HG03442 (cell line): ENCODE measurements at regions not wholly inside any gene's neighbourhood (a gene's known extent, or its start where the extent isn't known, plus 50 kb on each side); places are given as distances from the start of the nearest gene placed in this dataset.
"Not testable (repeated sequence)": the region's sequence is repeated elsewhere in the genome, so short reads cannot be mapped to it uniquely, and the experiment has no call there.

Experiments
- ATAC-seq: cut with Tn5 transposase; IDR thresholded peaks from one replicate; pipeline ENCODE4 v1.9.1; 2021; ENCODE audit warnings: mild to moderate bottlenecking, moderate library complexity; ENCODE audit not compliant: unreplicated experiment

- no peak for ATAC-seq
These were observed 2044.9 kb upstream of the CDH6 start for GRCh38 chr5:29148581-29148980.

- ATAC-seq: no peak
These were observed 2045.4 kb upstream of the CDH6 start for GRCh38 chr5:29148073-29148472.

DNA sequence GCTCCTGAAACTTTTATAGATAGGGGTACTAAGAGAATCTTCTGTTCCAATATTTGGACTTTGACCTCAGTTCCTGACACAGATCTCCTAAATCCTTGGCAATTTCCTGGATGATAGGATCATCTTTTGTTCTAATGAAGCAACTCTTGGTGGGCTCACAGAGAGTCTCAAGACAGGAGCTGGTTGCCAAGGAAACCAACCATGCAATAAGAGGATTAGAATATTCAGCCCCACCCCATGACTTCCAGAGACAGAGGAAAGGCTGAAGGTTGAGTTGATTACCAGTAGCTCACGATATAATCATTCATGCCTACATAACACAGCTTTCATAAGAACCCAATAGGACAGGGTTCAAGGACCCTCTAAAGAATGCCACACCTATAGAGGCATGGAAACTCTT is 2050.2 kb upstream of the CDH6 start:
- ATAC-seq: no peak

DNA sequence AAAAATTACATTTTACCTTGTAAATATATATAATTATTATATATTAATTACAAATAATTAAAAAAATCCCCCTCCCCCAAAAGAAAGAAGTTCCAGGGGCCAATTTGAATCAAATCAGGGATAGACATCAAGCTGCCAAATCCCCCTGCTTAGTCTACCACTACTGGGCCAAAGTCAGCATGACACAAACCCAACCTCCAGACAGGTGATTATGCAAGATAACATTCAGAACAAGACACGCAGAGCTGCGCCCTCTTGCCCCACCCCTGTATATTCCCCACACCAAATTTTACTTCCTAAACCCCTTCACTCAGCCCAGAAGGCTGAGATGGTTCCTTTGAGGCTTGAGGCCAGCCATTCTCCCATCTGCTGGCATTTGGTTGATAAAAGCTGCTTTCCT is 2059.1 kb upstream of the CDH6 start:
- ATAC-seq: no peak

- ATAC-seq: no peak
These were observed 2062.2 kb upstream of the CDH6 start for GRCh38 chr5:29131285-29131684.

GRCh38 chr5:29130786-29131185 is 2062.7 kb upstream of the CDH6 start:
- no peak for ATAC-seq

GRCh38 chr5:29127524-29128156 is 2065.8 kb upstream of the CDH6 start:
- not testable (repeated sequence) for ATAC-seq

DNA sequence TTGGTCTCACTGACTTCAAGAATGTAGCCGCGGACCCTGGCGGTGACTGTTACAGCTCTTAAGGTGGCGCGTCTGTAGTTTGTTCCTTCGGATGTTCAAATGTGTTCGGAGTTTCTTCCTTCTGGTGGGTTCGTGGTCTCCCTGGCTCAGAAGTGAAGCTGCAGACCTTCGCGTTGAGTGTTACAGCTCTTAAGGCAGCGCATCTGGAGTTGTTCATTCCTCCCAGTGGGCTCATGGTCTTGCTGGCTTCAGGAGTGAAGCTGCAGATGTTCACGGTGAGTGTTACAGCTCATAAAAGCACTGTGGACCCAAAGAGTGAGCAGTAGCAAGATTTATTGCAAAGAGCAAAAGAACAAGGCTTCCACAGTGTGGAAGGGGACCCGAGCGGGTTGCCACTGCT is 2067.0 kb upstream of the CDH6 start:
- not testable (repeated sequence) for ATAC-seq

DNA sequence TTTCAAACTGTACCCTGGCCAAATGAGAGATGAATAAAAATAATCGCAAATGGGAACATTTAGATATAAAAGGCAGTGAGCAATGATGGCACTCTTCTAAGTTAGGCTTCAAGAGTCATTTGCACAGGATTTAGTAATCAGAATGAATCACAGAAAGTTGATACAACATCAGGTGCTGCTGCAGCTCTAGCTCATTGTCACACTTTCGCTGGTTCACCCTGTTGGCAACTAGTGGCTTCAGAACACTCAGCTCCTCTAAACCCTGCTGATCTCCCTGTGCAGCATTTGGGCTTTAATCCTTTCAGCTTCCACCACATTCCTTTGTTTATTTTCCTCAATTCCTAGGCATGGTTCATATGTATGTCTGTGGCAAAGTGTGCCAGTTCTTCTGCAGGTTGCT is 2071.2 kb upstream of the CDH6 start:
- ATAC-seq: no peak

GRCh38 chr5:29114331-29114768 is 2076.0 kb upstream of the CDH9 start:
- no peak for ATAC-seq

- no peak for ATAC-seq
These were observed 2075.1 kb upstream of the CDH9 start for GRCh38 chr5:29113516-29113915.

DNA sequence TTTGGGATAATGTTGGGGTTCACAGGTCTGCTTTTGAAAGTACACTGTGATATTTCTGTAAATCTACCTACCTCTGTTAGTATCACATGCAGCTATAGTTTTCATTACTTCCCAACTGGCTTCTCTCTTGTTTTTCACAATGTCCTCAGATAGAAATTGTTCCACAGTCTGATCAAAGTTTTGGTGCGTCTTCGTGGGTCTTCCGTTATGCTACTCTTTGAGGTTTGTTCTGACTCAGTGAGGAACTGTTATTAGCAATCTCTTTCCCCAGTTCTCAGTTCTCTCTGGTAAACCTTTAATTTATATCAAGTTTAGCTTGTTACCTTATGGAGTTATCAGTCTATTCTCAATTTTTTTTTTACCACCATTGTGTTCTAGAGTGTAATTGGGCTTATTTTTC is 2061.2 kb upstream of the CDH9 start:
- ATAC-seq: no peak

DNA sequence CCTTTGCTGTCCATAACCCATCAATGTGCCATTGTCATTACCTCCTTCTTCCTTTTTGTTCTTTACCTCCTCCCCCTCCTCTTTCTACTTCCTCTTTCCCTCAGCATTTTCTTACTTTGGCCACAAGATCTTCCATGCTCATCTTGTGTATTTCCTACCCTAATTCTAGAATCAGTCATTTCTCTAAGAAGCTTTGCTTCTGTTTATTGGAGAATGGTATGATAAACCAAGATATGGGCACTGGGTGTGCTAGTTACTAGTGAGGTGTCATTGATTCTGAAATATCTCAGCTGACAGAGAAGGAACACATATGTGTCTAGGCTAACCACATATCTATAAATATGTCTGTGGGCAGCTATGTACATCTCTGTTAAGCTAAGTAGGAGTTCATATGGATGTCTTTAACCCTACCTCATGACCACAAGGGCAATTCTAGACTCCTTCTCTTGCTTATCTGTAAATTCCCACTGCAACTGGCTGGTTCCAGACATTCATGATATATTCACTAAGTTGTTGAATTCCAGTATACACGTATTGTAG is 2051.3 kb upstream of the CDH9 start:
- no peak for ATAC-seq

- ATAC-seq: no peak
These were observed 2046.8 kb upstream of the CDH9 start for GRCh38 chr5:29085142-29085541.

GRCh38 chr5:29079771-29080170 is 2041.4 kb upstream of the CDH9 start:
- ATAC-seq: no peak

DNA sequence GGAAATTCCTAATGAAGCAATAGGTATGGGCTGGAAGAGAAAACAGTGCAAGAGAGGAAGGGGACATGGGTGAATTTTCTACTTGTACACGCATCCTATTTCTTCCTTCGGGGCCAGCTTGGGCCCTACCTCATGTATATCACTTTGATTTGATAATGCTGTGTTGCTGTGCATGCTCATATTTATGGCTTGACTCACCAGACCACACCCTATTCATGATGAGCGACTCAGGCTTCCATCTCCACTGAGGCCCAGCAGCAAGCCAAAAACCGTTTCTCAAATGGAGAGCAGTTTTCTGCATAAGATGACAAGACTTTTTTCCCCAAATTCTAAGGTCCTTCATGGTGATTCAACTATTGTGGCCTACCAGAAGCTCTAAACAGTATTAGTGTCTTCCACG is 2039.1 kb upstream of the CDH9 start:
- ATAC-seq: no peak

GRCh38 chr5:29069104-29069402 is 2030.7 kb upstream of the CDH9 start:
- no peak for ATAC-seq

DNA sequence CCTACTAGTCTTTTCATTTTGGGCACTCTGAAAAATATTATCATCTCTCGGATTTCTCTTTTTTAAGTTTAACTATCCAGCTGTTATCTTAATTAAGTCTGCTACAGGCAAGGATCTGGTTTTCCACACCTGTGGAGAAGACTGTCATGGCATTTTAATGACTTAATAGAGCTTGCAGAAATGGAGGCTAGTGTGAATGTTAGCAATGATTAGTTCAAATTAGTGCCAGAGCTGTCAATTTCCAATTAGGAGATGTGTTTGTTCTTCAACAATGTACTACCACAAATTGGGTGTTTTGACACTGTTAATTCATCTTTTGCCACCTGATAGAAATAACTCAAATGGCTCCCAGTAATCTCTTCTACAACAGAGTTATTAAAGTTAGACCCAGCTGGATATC is 2023.0 kb upstream of the CDH9 start:
- ATAC-seq: no peak

DNA sequence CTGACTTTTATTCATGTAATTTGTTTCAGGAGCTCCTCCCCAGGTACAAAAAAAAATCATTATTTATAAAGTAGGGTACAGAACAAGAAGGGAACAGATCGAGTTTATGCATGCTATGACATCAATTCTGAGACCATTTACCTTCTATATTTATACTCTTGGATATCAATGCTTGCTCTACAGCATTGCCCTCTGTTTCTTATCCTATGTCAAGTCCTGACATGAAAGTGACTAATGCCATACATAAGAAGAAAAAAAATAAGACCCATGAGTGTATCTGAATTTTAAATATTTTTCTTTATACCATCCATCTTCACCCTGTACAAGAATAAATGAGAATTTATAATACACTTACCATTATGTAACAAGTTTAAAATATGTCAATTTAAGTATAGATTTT is 2016.3 kb upstream of the CDH9 start:
- ATAC-seq: no peak

DNA sequence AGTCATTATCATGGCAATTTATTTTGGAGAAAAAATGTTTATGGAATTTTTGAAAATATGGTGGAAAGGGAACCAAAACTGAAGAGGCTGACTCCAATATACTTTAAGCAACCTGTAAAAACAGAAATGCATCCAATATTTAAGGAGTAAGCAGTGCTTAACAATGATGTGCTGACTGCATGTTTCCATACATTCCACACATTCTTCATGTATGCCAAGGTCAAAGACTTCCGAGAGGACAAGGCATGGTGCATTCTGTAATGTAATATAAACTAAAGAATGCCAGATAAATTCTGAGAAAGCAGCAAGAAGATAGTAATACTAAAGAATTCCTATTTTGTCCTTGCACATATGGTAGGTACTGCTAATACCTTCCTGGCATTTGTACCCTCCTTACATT is 2015.9 kb upstream of the CDH9 start:
- ATAC-seq: no peak

DNA sequence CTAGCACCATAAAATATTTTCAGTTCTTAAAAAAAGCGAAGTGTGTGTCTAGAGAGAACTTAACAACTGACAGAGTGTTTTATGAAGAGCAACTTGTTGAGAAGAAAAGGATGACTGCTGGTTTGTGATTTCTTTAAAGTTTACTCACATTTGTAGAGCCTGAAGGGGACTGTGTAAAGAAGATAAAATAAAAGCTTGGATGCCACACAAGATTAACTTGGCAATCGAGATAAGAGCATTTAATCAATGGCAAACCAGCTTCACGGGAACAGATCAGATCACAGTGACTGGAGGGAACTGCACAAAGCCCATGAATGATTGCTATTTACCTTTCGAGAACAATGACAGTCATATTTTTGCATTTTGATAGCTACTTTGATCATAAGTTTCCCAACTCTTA is 2013.1 kb upstream of the CDH9 start:
- ATAC-seq: no peak

DNA sequence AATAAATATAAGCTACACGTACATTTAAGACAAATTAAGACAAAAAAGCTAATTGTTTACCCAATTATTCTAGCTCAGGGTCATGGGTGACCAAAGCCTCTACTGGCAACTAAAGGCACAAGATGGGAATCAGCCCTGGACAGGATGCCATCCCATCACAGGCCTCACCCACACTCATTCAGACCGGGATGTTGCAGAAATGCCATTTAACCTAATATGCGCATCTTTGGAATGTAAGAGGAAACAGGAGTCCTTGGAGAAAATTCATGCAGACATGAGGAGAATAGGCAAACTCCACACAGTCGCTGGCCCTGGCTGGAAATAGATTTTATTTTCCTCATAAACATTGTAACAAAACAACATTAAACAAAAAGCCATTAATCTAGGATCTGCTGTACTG is 2003.8 kb upstream of the CDH9 start:
- no peak for ATAC-seq

GRCh38 chr5:29040404-29040803 is 2002.0 kb upstream of the CDH9 start:
- ATAC-seq: no peak
